ENCODE measurements at regions not wholly inside any gene's neighbourhood (a gene's known extent, or its start where the extent isn't known, plus 50 kb on each side); places are given as distances from the start of the nearest gene placed in this dataset.

- TF ChIP-seq GATA2 (IDR thresholded peaks at IDR 0.05; ENCODE audit: low read depth, low read length) (0 out of 2 replicates have a peak, but pooled peaks have one; percentile 15), GATA3 (IDR thresholded peaks at IDR 0.05; ENCODE audit: low read depth, low read length) (no peak)
Measured at GRCh38 chr17:33474789-33475188, 181.7 kb upstream of the ASIC2 start.

- TF ChIP-seq GATA3 (IDR thresholded peaks at IDR 0.05; ENCODE audit: low read depth, low read length) (no peak), GATA2 (IDR thresholded peaks at IDR 0.05; ENCODE audit: low read depth, low read length) (peak; percentile 55)
Measured at GRCh38 chr17:33475594-33475993, 182.5 kb upstream of the ASIC2 start.

- TF ChIP-seq GATA3 (IDR thresholded peaks at IDR 0.05; ENCODE audit: low read depth, low read length) (no peak), GATA2 (IDR thresholded peaks at IDR 0.05; ENCODE audit: low read depth, low read length) (no peak)
Measured at GRCh38 chr17:33481652-33482051, 188.6 kb upstream of the ASIC2 start.

DNA sequence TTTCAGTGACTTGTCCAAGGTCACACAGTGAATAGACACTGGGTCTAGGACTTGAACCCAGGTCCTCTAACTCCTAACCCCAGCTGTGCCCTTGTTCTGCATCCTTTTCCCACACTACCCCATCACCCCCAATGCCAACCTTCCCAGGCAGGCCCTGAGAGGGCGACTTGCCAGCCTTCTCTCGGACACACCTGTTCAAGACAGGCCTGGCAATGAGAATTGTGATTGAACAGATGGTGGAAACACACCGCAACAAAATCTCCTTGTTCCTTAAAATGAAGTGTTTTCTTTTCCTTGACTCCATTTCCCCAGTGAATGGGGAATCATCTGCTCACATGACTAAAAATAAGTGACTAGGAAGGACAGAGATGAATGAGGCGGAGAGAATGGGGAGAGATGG is 189.5 kb upstream of the ASIC2 start:
- TF ChIP-seq GATA3 (IDR thresholded peaks at IDR 0.05; ENCODE audit: low read depth, low read length): no peak
- TF ChIP-seq GATA2 (IDR thresholded peaks at IDR 0.05; ENCODE audit: low read depth, low read length): no peak

DNA sequence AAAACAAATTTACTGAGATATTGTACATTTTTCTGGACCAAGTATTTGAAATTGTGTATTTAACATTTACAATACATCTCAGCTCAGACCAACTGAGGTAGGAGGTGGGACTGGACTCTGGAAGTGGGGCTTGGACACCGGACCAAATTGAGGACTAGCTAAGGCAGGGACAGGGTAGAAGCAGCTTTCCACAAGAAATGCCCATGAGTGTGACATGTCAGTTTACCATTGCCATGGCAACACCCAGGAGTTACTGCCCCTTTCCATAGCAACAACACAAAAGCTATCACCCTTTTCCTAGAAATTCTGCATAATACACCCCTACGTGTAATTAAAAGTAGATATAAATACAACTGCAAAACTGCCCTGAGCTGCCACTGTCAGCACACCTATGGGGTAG is 191.5 kb upstream of the ASIC2 start:
- TF ChIP-seq GATA3 (IDR thresholded peaks at IDR 0.05; ENCODE audit: low read depth, low read length): no peak
- TF ChIP-seq GATA2 (IDR thresholded peaks at IDR 0.05; ENCODE audit: low read depth, low read length): no peak

- TF ChIP-seq GATA2 (IDR thresholded peaks at IDR 0.05; ENCODE audit: low read depth, low read length): no peak
- no peak for TF ChIP-seq GATA3 (IDR thresholded peaks at IDR 0.05; ENCODE audit: low read depth, low read length)
Measured at GRCh38 chr17:33486135-33486885, 193.2 kb upstream of the ASIC2 start.

GRCh38 chr17:33487187-33487879 is 194.2 kb upstream of the ASIC2 start:
- TF ChIP-seq GATA2 (IDR thresholded peaks at IDR 0.05; ENCODE audit: low read depth, low read length): no peak
- TF ChIP-seq GATA3 (IDR thresholded peaks at IDR 0.05; ENCODE audit: low read depth, low read length): no peak

- TF ChIP-seq GATA3 (IDR thresholded peaks at IDR 0.05; ENCODE audit: low read depth, low read length) (no peak), GATA2 (IDR thresholded peaks at IDR 0.05; ENCODE audit: low read depth, low read length) (no peak)
Measured at GRCh38 chr17:33491871-33492481, 198.9 kb upstream of the ASIC2 start.

GRCh38 chr17:33492731-33493265 is 199.7 kb upstream of the ASIC2 start:
- TF ChIP-seq GATA2 (IDR thresholded peaks at IDR 0.05; ENCODE audit: low read depth, low read length) (no peak), GATA3 (IDR thresholded peaks at IDR 0.05; ENCODE audit: low read depth, low read length) (no peak)

GRCh38 chr17:33493566-33493965 is 200.5 kb upstream of the ASIC2 start:
- TF ChIP-seq GATA3 (IDR thresholded peaks at IDR 0.05; ENCODE audit: low read depth, low read length) (no peak), GATA2 (IDR thresholded peaks at IDR 0.05; ENCODE audit: low read depth, low read length) (no peak)

GRCh38 chr17:33494151-33494550 is 201.1 kb upstream of the ASIC2 start:
- TF ChIP-seq GATA2 (IDR thresholded peaks at IDR 0.05; ENCODE audit: low read depth, low read length) (no peak), GATA3 (IDR thresholded peaks at IDR 0.05; ENCODE audit: low read depth, low read length) (no peak)

DNA sequence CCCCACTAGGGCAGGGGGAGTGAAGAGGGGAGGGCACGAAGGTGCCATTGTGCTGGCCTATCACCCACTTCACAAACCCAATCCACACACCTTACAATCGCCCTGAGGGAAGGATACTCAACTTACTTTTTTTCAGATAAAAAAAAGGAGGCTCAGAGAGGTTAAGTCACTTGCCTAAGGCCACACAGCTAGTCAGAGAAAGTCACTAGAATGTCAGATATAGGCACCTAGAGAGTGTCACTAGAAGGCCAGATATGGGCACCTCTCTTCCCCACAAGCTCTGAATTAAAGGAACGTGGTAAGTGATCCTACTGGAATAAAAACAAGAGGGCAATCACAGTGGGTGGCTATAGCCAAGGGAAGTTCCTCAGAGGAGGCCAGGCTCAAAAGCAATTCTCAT is 204.5 kb upstream of the ASIC2 start:
- TF ChIP-seq GATA3 (IDR thresholded peaks at IDR 0.05; ENCODE audit: low read depth, low read length): no peak
- TF ChIP-seq GATA2 (IDR thresholded peaks at IDR 0.05; ENCODE audit: low read depth, low read length): no peak

DNA sequence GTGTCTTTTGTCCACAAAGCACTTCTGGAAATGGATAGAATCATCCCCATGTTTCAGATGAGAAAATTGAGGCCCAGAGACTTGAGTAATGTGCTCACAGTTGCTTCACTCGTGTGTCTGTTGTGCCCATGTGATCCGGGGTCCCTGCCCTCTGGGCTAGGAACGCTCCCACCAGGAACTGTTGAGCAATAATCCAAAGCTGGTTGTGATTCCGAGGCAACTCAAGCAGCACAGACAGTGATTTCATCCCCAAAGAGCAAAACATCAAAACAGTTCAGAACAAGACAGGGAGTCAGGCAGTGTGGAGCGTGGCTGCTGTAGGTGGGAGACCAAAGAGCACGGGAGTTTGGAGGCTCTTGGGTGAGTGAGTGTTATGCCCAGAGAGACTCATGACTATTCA is 205.0 kb upstream of the ASIC2 start:
- TF ChIP-seq GATA3 (IDR thresholded peaks at IDR 0.05; ENCODE audit: low read depth, low read length): no peak
- no peak for TF ChIP-seq GATA2 (IDR thresholded peaks at IDR 0.05; ENCODE audit: low read depth, low read length)

- TF ChIP-seq GATA3 (IDR thresholded peaks at IDR 0.05; ENCODE audit: low read depth, low read length) (no peak), GATA2 (IDR thresholded peaks at IDR 0.05; ENCODE audit: low read depth, low read length) (no peak)
Measured at GRCh38 chr17:33499040-33499439, 205.9 kb upstream of the ASIC2 start.
